ENCODE measurements at regions not wholly inside any gene's neighbourhood (a gene's known extent, or its start where the extent isn't known, plus 50 kb on each side); places are given as distances from the start of the nearest gene placed in this dataset.

GRCh38 chr13:87972568-87972967, 301.4 kb downstream of the SLITRK5 start:
- no peak for TF ChIP-seq EP300 (IDR thresholded peaks at IDR 0.05)
- no peak for TF ChIP-seq CTCF (IDR thresholded peaks at IDR 0.05)
- no peak for TF ChIP-seq POLR2AphosphoS5 (IDR thresholded peaks at IDR 0.05)

Measured in sigmoid colon (tissue), 4 donors.